NB4 (cell line): ENCODE measurements at regions not wholly inside any gene's neighbourhood (a gene's known extent, or its start where the extent isn't known, plus 50 kb on each side); places are given as distances from the start of the nearest gene placed in this dataset.

Experiments used
- DNase-seq: peaks from one replicate; pipeline ENCODE4 v3.0.0; 2010; ENCODE audit warnings: low read depth
- H3K4me3 ChIP-seq: one replicate; pipeline ENCODE4 v1.5.1; 2011; ENCODE audit warnings: mild to moderate bottlenecking, low read depth, low read length, moderate library complexity
- CTCF ChIP-seq: IDR thresholded peaks from one replicate; pipeline ENCODE4 v1.5.1; 2012; ENCODE audit warnings: low read depth, low read length
- MAX ChIP-seq: IDR thresholded peaks from 2 replicates; pipeline ENCODE4 v1.6.1; 2011; ENCODE audit warnings: low read depth, low read length
- MYC ChIP-seq: IDR thresholded peaks from 2 replicates; pipeline ENCODE4 v1.6.1; 2011; ENCODE audit warnings: low read depth, low read length
- POLR2A ChIP-seq: IDR thresholded peaks from 2 replicates; pipeline ENCODE4 v1.6.1; 2011; ENCODE audit warnings: mild to moderate bottlenecking; ENCODE audit not compliant: insufficient read length; ENCODE audit errors: extremely low read depth

GRCh38 chr2:220178991-220179695, 551.7 kb downstream of the SLC4A3 start:
- TF ChIP-seq MYC (no peak), CTCF (no peak), MAX (no peak), POLR2A (no peak)
- no peak for DNase-seq
- H3K4me3 ChIP-seq, result no peak overlapping the region

GRCh38 chr2:220181165-220181564, 553.7 kb downstream of the SLC4A3 start:
- no peak for DNase-seq
- H3K4me3 ChIP-seq, result no peak overlapping the region
- TF ChIP-seq POLR2A (no peak), MAX (no peak), CTCF (no peak)

- no peak for DNase-seq
- no peak overlapping the region for H3K4me3 ChIP-seq
- no peak for TF ChIP-seq POLR2A
- no peak for TF ChIP-seq MYC
- TF ChIP-seq CTCF, result no peak
- TF ChIP-seq MAX, result no peak
Measured at GRCh38 chr2:220182790-220183189, 555.4 kb downstream of the SLC4A3 start.

GRCh38 chr2:220185766-220186305, 558.4 kb downstream of the SLC4A3 start:
- no peak for DNase-seq
- no peak overlapping the region for H3K4me3 ChIP-seq
- no peak for TF ChIP-seq CTCF
- no peak for TF ChIP-seq MAX
- TF ChIP-seq MYC, result no peak
- TF ChIP-seq POLR2A, result no peak

- TF ChIP-seq MAX (no peak), CTCF (no peak)
- H3K4me3 ChIP-seq, result no peak overlapping the region
- no peak for DNase-seq
Measured at GRCh38 chr2:220188031-220188430, 560.6 kb downstream of the SLC4A3 start.
